Endothelial cell (in vitro differentiated cells): ENCODE measurements at regions not wholly inside any gene's neighbourhood (a gene's known extent, or its start where the extent isn't known, plus 50 kb on each side); places are given as distances from the start of the nearest gene placed in this dataset.
"Not testable (repeated sequence)": the region's sequence is repeated elsewhere in the genome, so short reads cannot be mapped to it uniquely, and the experiment has no call there.

Experiments
- DNase-seq: peaks from one replicate; pipeline ENCODE4 v3.0.0; 2021; ENCODE audit warnings: low spot score
- H3K27ac Mint-ChIP-seq: one replicate; pipeline ENCODE4 v1.8.0; 2021; ENCODE audit warnings: mixed read lengths, inconsistent platforms; ENCODE audit not compliant: unreplicated experiment
- H3K27me3 Mint-ChIP-seq: one replicate; pipeline ENCODE4 v1.8.0; 2021; ENCODE audit warnings: mild to moderate bottlenecking, moderate library complexity, mixed read lengths, inconsistent platforms; ENCODE audit not compliant: unreplicated experiment
- H3K36me3 Mint-ChIP-seq: one replicate; pipeline ENCODE4 v1.8.0; 2021; ENCODE audit warnings: mild to moderate bottlenecking, low read depth, mixed read lengths, inconsistent platforms; ENCODE audit not compliant: unreplicated experiment
- H3K4me1 Mint-ChIP-seq: one replicate; pipeline ENCODE4 v1.8.0; 2021; ENCODE audit warnings: mild to moderate bottlenecking, mixed read lengths, inconsistent platforms; ENCODE audit not compliant: unreplicated experiment
- H3K4me3 Mint-ChIP-seq: one replicate; pipeline ENCODE4 v1.8.0; 2021; ENCODE audit warnings: mild to moderate bottlenecking, mixed read lengths, inconsistent platforms; ENCODE audit not compliant: unreplicated experiment
- H3K9me3 Mint-ChIP-seq: one replicate; pipeline ENCODE4 v1.8.0; 2021; ENCODE audit warnings: mixed read lengths, inconsistent platforms; ENCODE audit not compliant: unreplicated experiment
- TF ChIP-seq, protein P1 (sequence below): fragments of 200-600 bp; sonication (generic); IDR thresholded peaks from one replicate; pipeline ENCODE4 v1.5.0; 2021; ENCODE audit warnings: antibody characterized with exemption; ENCODE audit not compliant: unreplicated experiment

DNA sequence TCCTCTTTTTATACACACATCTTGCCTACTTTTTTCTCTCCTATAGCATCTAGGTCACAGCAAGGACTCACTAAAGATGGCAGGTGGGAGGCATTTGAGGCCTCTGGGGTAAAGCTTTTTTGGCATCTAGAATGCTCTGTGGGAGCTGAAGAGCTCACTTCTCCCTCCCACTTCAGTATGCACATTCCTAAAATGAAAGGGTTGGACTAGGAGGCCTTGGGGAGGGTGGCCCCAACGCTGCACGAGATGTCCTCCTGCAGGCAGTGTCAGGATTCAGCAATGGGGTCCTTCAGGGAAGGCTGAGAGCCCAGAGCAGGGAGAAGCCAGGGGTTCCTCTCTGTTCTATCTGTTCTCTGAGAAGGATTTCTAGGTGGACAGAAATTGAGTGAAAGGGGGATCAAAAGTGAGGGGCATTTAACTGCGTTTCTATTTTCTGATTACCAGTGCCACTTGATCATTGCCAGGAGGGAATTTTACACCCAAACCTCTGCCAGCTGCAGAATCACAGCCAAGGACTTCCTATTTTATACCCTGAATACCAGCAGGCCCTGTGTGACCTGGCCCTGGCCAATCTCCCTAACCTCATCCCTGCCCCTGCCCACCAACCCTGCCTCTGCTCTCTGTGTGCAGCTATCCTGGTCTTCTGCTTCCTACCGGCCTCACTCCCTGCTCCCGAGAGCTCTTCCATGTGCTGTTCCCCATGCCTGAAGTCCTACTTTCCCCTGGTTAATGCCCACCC, 186.2 kb downstream of the CYP26B1 start:
- H3K27me3 Mint-ChIP-seq: no peaks in the 10 kb centered on the region
- no peak overlapping the region for H3K4me3 Mint-ChIP-seq
- H3K9me3 Mint-ChIP-seq: no peaks in the 10 kb centered on the region
- no peaks in the 10 kb centered on the region for H3K36me3 Mint-ChIP-seq
- no peaks in the 10 kb centered on the region for H3K4me1 Mint-ChIP-seq
- TF ChIP-seq, protein P1, sequence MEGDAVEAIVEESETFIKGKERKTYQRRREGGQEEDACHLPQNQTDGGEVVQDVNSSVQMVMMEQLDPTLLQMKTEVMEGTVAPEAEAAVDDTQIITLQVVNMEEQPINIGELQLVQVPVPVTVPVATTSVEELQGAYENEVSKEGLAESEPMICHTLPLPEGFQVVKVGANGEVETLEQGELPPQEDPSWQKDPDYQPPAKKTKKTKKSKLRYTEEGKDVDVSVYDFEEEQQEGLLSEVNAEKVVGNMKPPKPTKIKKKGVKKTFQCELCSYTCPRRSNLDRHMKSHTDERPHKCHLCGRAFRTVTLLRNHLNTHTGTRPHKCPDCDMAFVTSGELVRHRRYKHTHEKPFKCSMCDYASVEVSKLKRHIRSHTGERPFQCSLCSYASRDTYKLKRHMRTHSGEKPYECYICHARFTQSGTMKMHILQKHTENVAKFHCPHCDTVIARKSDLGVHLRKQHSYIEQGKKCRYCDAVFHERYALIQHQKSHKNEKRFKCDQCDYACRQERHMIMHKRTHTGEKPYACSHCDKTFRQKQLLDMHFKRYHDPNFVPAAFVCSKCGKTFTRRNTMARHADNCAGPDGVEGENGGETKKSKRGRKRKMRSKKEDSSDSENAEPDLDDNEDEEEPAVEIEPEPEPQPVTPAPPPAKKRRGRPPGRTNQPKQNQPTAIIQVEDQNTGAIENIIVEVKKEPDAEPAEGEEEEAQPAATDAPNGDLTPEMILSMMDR: no peak
- no peak for DNase-seq
- no peak overlapping the region for H3K27ac Mint-ChIP-seq

DNA sequence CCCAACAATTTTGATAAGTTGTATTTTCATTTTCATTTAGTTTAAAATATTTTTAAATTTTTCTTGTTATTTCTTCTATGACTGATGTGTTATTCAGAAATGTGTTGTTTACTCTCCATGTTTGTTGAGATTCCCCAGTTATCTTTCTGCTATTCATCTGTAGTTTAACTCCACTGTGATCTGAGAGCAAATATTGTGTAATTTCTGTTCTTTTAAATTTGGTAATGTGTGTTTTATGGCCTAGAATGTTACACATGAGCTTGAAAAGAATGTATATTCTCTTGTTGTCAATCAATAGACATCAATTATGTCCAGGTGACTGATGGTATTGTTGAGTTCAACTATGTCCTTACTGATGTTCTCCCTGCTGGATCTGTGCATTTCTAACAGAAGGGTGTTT, 188.2 kb downstream of the CYP26B1 start:
- Mint-ChIP-seq H3K27ac (no peak overlapping the region), H3K36me3 (no peaks in the 10 kb centered on the region), H3K9me3 (no peaks in the 10 kb centered on the region), H3K27me3 (no peaks in the 10 kb centered on the region), H3K4me1 (no peaks in the 10 kb centered on the region), H3K4me3 (no peak overlapping the region)
- no peak for DNase-seq
- TF ChIP-seq, protein P1: no peak

DNA sequence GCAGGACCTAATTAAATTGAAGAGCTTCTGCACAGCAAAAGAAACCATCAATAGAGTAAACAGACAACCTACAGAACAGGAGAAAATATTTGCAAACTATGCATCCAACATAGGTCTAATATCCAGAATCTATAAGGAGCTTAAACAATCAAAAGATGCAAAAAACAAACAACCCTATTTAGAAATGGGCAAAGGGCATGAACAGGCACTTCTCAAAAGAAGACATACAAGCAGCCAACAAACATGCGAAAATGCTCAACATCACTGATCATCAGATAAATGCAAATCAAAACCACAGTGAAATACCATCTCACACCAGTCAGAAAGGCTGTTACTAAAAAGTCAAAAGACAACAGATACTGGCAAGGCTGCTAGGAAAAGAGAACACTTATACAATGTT, 189.2 kb downstream of the CYP26B1 start:
- H3K9me3 Mint-ChIP-seq, H3K27me3 Mint-ChIP-seq, H3K4me3 Mint-ChIP-seq, DNase-seq, H3K4me1 Mint-ChIP-seq, H3K27ac Mint-ChIP-seq, H3K36me3 Mint-ChIP-seq: not testable (repeated sequence)

GRCh38 chr2:71952572-71953188, 195.0 kb downstream of the CYP26B1 start:
- Mint-ChIP-seq H3K4me3 (no peak overlapping the region), H3K9me3 (no peaks in the 10 kb centered on the region), H3K4me1 (no peaks in the 10 kb centered on the region), H3K27ac (no peak overlapping the region), H3K36me3 (no peaks in the 10 kb centered on the region), H3K27me3 (no peaks in the 10 kb centered on the region)
- DNase-seq: no peak
- TF ChIP-seq, protein P1: no peak

DNA sequence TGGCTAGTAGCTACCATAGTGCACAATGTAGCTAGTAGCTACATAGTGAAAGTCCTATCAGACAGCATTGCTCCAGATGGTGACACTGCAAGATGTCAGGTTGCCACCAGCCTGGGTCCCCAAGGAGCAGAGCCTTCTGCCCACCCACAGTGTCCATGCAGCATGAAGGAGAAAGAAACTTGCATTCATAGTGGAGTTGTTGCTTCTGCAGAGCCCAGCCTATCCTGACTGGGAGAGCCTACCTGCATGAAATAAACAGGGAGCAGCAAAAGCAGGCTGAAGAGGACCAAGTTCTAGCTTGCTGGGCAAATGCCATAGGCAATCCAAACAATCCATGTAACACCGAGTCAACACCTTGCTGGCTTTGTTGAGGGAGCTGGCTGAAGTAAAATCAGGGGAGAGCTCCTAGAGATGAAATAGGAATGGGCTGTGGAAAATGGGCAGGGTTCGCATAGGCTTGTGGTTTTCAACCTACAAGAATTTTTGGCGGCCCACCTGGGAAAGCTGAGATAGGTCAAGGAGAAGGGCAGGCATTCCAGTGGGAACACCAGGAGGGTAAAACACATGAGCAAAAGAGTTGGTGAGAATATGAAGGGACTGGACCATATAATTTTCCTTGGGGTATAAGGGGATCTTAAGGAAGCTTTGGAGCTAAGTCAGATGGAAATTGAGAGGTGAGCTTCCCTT, 195.8 kb downstream of the CYP26B1 start:
- TF ChIP-seq, protein P1: no peak
- no peaks in the 10 kb centered on the region for H3K36me3 Mint-ChIP-seq
- no peak overlapping the region for H3K27ac Mint-ChIP-seq
- H3K4me3 Mint-ChIP-seq: no peak overlapping the region
- H3K27me3 Mint-ChIP-seq: no peaks in the 10 kb centered on the region
- H3K4me1 Mint-ChIP-seq: no peaks in the 10 kb centered on the region
- no peak for DNase-seq
- no peaks in the 10 kb centered on the region for H3K9me3 Mint-ChIP-seq
